ENCODE measurements at regions not wholly inside any gene's neighbourhood (a gene's known extent, or its start where the extent isn't known, plus 50 kb on each side); places are given as distances from the start of the nearest gene placed in this dataset.
"Not testable (repeated sequence)": the region's sequence is repeated elsewhere in the genome, so short reads cannot be mapped to it uniquely, and the experiment has no call there.

- Histone ChIP-seq H3K36me3 (replicated peaks in 1 of 2; ENCODE audit: insufficient read depth in 1 of 2, low read depth in 2 of 2) (no peaks in the 10 kb centered on the region), H3K9me3 (no peaks in the 10 kb centered on the region), H3K27me3 (no peaks in the 10 kb centered on the region), H3K4me1 (no peaks in the 10 kb centered on the region), H3K4me3 (no peak overlapping the region), H3K27ac (no peak overlapping the region)
- ATAC-seq (no peak), DNase-seq (no peak)
- intact Hi-C loops (cut with DNase I), result no loop called here
- 71% methylated on average over 6 of the region's 6 CpGs for WGBS, 2 donors
- TF ChIP-seq CTCF (IDR thresholded peaks at IDR 0.05), result no peak
- no peak for TF ChIP-seq POLR2A (IDR thresholded peaks at IDR 0.05)
Observed at GRCh38 chr10:17527514-17528146, 73.2 kb upstream of the ST8SIA6 start.

- H3K36me3 ChIP-seq (replicated peaks in 1 of 2; ENCODE audit: insufficient read depth in 1 of 2, low read depth in 2 of 2); H3K4me1 ChIP-seq; H3K9me3 ChIP-seq; ATAC-seq; DNase-seq; H3K27me3 ChIP-seq; H3K27ac ChIP-seq; intact Hi-C loops (cut with DNase I); H3K4me3 ChIP-seq: not testable (repeated sequence)
- WGBS, 2 donors, result 55 to 66% methylated on average over 1 of the region's 1 CpG
Observed at GRCh38 chr10:17526571-17526970, 72.2 kb upstream of the ST8SIA6 start.

GRCh38 chr10:17523917-17524316 is 69.5 kb upstream of the ST8SIA6 start:
- H3K36me3 ChIP-seq (replicated peaks in 1 of 2; ENCODE audit: insufficient read depth in 1 of 2, low read depth in 2 of 2), result no peaks in the 10 kb centered on the region
- no peak for TF ChIP-seq POLR2A (IDR thresholded peaks at IDR 0.05)
- no peak for TF ChIP-seq CTCF (IDR thresholded peaks at IDR 0.05)
- DNase-seq (no peak), ATAC-seq (no peak)
- 67 to 68% methylated on average over 6 of the region's 6 CpGs for WGBS, 2 donors
- no peak overlapping the region for H3K4me3 ChIP-seq
- H3K27ac ChIP-seq, result no peak overlapping the region
- H3K27me3 ChIP-seq, result no peaks in the 10 kb centered on the region
- no peaks in the 10 kb centered on the region for H3K9me3 ChIP-seq
- no peaks in the 10 kb centered on the region for H3K4me1 ChIP-seq
- intact Hi-C loops (cut with DNase I), result no loop called here

GRCh38 chr10:17523246-17523753 is 68.9 kb upstream of the ST8SIA6 start:
- Histone ChIP-seq H3K27ac (no peak overlapping the region), H3K27me3 (no peaks in the 10 kb centered on the region), H3K36me3 (replicated peaks in 1 of 2; ENCODE audit: insufficient read depth in 1 of 2, low read depth in 2 of 2) (no peaks in the 10 kb centered on the region), H3K4me3 (no peak overlapping the region), H3K9me3 (no peaks in the 10 kb centered on the region), H3K4me1 (no peaks in the 10 kb centered on the region)
- WGBS, 2 donors, result 69 to 73% methylated on average over 4 of the region's 4 CpGs
- ATAC-seq (no peak), DNase-seq (no peak)
- TF ChIP-seq CTCF (IDR thresholded peaks at IDR 0.05) (no peak), POLR2A (IDR thresholded peaks at IDR 0.05) (no peak)
- intact Hi-C loops (cut with DNase I), result no loop called here

- intact Hi-C loops (cut with DNase I); H3K9me3 ChIP-seq; DNase-seq; H3K27ac ChIP-seq; H3K4me3 ChIP-seq; H3K27me3 ChIP-seq; H3K36me3 ChIP-seq (replicated peaks in 1 of 2; ENCODE audit: insufficient read depth in 1 of 2, low read depth in 2 of 2); H3K4me1 ChIP-seq; ATAC-seq: not testable (repeated sequence)
- 60 to 78% methylated on average over 2 of the region's 2 CpGs for WGBS, 2 donors
Observed at GRCh38 chr10:17522269-17522668, 67.9 kb upstream of the ST8SIA6 start.

GRCh38 chr10:17519457-17519856 is 65.1 kb upstream of the ST8SIA6 start:
- Histone ChIP-seq H3K4me3 (no peak overlapping the region), H3K27ac (no peak overlapping the region), H3K27me3 (no peaks in the 10 kb centered on the region), H3K9me3 (no peaks in the 10 kb centered on the region), H3K4me1 (no peaks in the 10 kb centered on the region), H3K36me3 (replicated peaks in 1 of 2; ENCODE audit: insufficient read depth in 1 of 2, low read depth in 2 of 2) (no peaks in the 10 kb centered on the region)
- no peak for TF ChIP-seq POLR2A (IDR thresholded peaks at IDR 0.05)
- no peak for TF ChIP-seq CTCF (IDR thresholded peaks at IDR 0.05)
- intact Hi-C loops (cut with DNase I), result no loop called here
- DNase-seq, result no peak
- no peak for ATAC-seq
